ENCODE measurements at regions not wholly inside any gene's neighbourhood (a gene's known extent, or its start where the extent isn't known, plus 50 kb on each side); places are given as distances from the start of the nearest gene placed in this dataset.

DNA sequence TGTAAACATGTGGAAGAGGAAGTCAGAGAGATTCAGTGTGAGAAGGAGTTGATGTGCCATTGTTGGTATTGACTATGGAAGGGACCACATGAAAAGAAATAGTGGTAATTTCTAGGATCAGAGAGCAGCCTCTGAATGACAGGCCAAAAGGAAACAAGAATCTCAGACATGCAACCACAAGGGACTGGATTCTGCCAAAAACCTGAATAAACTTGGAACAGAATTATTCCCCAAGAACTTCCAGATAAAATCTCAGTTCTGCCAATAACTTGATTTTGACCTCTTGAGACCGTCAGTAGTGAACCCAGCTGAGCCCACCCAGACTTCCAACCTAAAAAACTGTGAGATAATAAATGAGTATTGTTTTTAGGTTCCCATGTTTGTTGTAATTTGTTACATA lies 653.6 kb upstream of the NR3C2 start:
- TF ChIP-seq CTCF (IDR thresholded peaks at IDR 0.05; ENCODE audit: low read depth, low read length, poor library complexity, severe bottlenecking), result no peak
- TF ChIP-seq EZH2phosphoT487 (IDR thresholded peaks at IDR 0.05; ENCODE audit: borderline replicate concordance, low read length), result no peak
